GM12878 (cell line): ENCODE measurements at regions not wholly inside any gene's neighbourhood (a gene's known extent, or its start where the extent isn't known, plus 50 kb on each side); places are given as distances from the start of the nearest gene placed in this dataset.

Experiments
- ATAC-seq: fragments of 200-7000 bp; cut with Tn5 transposase; 3 replicates; pipeline ENCODE4 v1.9.1; 2020; ENCODE audit warnings: mild to moderate bottlenecking, moderate library complexity
- BruUV-seq: library from RNA; stranded (reverse); fragments of 400-500 nt; replicated peaks from 2 replicates; lab custom pipeline; 2021; lab: Mats Ljungman, UMichigan
- CTCF ChIA-PET: fragments of 300-600 bp; sonication (Branson Sonifier 250); formaldehyde crosslinking; extraction: SDS; loops from one replicate; lab custom pipeline; 2021; ENCODE audit warnings: inconsistent platforms; lab: Yijun Ruan, JAX
- POLR2A ChIA-PET: fragments of 350-600 bp; formaldehyde crosslinking; extraction: SDS; loops from one replicate; lab custom pipeline; 2021; ENCODE audit warnings: inconsistent platforms; lab: Charles Lee
- RAD21 ChIA-PET: fragments of 300-600 bp; sonication (Branson Sonifier 250); formaldehyde crosslinking; loops from one replicate; lab custom pipeline; 2023; ENCODE audit warnings: antibody characterized with exemption; ENCODE audit not compliant: unreplicated experiment; lab: Charles Lee
- SMC1A ChIA-PET: fragments of 300-600 bp; sonication (Branson Sonifier 250); formaldehyde crosslinking; loops from one replicate; lab custom pipeline; 2023; ENCODE audit not compliant: unreplicated experiment, uncharacterized antibody; lab: Charles Lee
- DNase-seq: peaks from one replicate; pipeline ENCODE4 v3.0.0-alpha.2; 2011; ENCODE audit warnings: low read depth, low spot score
- FAIRE-seq: peaks from 3 replicates; lab custom pipeline; 2011; peaks lifted over from hg19 to GRCh38; lab: Jason Lieb, UNC
- H2AFZ ChIP-seq: 2 replicates; pipeline ENCODE4 v1.6.0; 2011; ENCODE audit warnings: low read depth, low read length, control low read depth; ENCODE audit not compliant: control insufficient read depth
- H3K27ac ChIP-seq: 2 replicates; pipeline ENCODE4 v1.5.1; 2011; ENCODE audit warnings: control low read depth; ENCODE audit not compliant: control insufficient read depth, insufficient read depth
- H3K27me3 ChIP-seq, 2 experiments: replicated peaks in 1 of 2; 2 replicates each; pipeline versions ENCODE4 v1.6.0 to v1.6.1; 2011; ENCODE audit warnings: low read length in 1 of 2; ENCODE audit not compliant: control insufficient read depth in 2 of 2, insufficient read depth in 2 of 2
- H3K36me3 ChIP-seq, 2 experiments: 2 replicates each; pipeline ENCODE4 v1.5.1; 2011; ENCODE audit warnings: low read length in 1 of 2; ENCODE audit not compliant: control insufficient read depth in 2 of 2, insufficient read depth in 2 of 2
- H3K4me1 ChIP-seq: 2 replicates; pipeline ENCODE4 v1.6.1; 2011; ENCODE audit warnings: mild to moderate bottlenecking, low read length, moderate library complexity, mixed read lengths; ENCODE audit not compliant: control insufficient read depth, insufficient read depth
- H3K4me2 ChIP-seq: 2 replicates; pipeline ENCODE4 v1.6.0; 2011; ENCODE audit warnings: control low read depth; ENCODE audit not compliant: control insufficient read depth, insufficient read depth
- H3K4me3 ChIP-seq: fragments of 200-600 bp; sonication (generic); 2 replicates; pipeline ENCODE4 v1.5.1; 2016
- H3K79me2 ChIP-seq: 2 replicates; pipeline ENCODE4 v1.6.0; 2011; ENCODE audit warnings: low read length; ENCODE audit not compliant: control insufficient read depth, insufficient read depth
- H3K9ac ChIP-seq: 2 replicates; pipeline ENCODE4 v1.8.0; 2011; ENCODE audit warnings: low read length, control low read depth, mixed read lengths; ENCODE audit not compliant: control insufficient read depth, insufficient read depth
- H3K9me3 ChIP-seq: replicated peaks from 3 replicates; pipeline ENCODE4 v1.5.1; 2011; ENCODE audit warnings: mild to moderate bottlenecking, low read length; ENCODE audit not compliant: control insufficient read depth, insufficient read depth
- H4K20me1 ChIP-seq: 2 replicates; pipeline ENCODE4 v1.6.0; 2011; ENCODE audit not compliant: control insufficient read depth, insufficient read depth
- BCL3 ChIP-seq: IDR thresholded peaks from 2 replicates; pipeline ENCODE4 v1.6.1; 2011; ENCODE audit warnings: borderline replicate concordance, low read depth, mild to moderate bottlenecking, moderate library complexity, low read length; ENCODE audit not compliant: insufficient read depth, poor library complexity, severe bottlenecking
- DPF2 ChIP-seq: fragments of 450-650 bp; IDR thresholded peaks from 2 replicates; pipeline ENCODE4 v1.6.1; 2017; ENCODE audit warnings: mild to moderate bottlenecking
- FOS ChIP-seq: IDR thresholded peaks from 3 replicates; pipeline ENCODE4 v1.6.1; 2011; ENCODE audit warnings: borderline replicate concordance; ENCODE audit not compliant: insufficient read length; ENCODE audit errors: extremely low read depth
- HCFC1 ChIP-seq: fragments of 150-350 bp; IDR thresholded peaks from 2 replicates; pipeline ENCODE4 v1.6.1; 2014; ENCODE audit warnings: low read length
- LARP7 ChIP-seq: fragments of 450-650 bp; IDR thresholded peaks from 2 replicates; pipeline ENCODE4 v1.6.1; 2017; ENCODE audit warnings: mild to moderate bottlenecking
- MEF2B ChIP-seq: fragments of 450-650 bp; IDR thresholded peaks from 2 replicates; pipeline ENCODE4 v1.6.1; 2018; ENCODE audit warnings: mild to moderate bottlenecking, moderate library complexity; ENCODE audit not compliant: partially characterized antibody, poor library complexity, severe bottlenecking
- RCOR1 ChIP-seq: conservative IDR thresholded peaks from 2 replicates; pipeline ENCODE4 v1.6.1; 2012; ENCODE audit warnings: low read depth, low read length, improper control_type of control experiment
- SPI1 ChIP-seq: IDR thresholded peaks from 2 replicates; pipeline ENCODE4 v1.6.1; 2011; ENCODE audit warnings: low read depth, mild to moderate bottlenecking, low read length, moderate library complexity, borderline replicate concordance; ENCODE audit not compliant: insufficient read depth
- SUZ12 ChIP-seq: fragments of 200-600 bp; sonication (generic); IDR thresholded peaks from one replicate; pipeline ENCODE4 v1.6.1; 2018; ENCODE audit warnings: antibody characterized with exemption, mild to moderate bottlenecking; ENCODE audit not compliant: unreplicated experiment
- ZZZ3 ChIP-seq: IDR thresholded peaks from 2 replicates; pipeline ENCODE4 v1.6.1; 2011; ENCODE audit warnings: low read depth; ENCODE audit not compliant: control insufficient read depth, insufficient read length
- WGBS: methylation state at CpG from one replicate; pipeline ENCODE4 v1.1.6; 2016; ENCODE audit warnings: low lambda C conversion rate; ENCODE audit not compliant: insufficient replicate concordance, insufficient coverage; ENCODE audit errors: missing lambda C conversion rate; 5-methylcytosine and 5-hydroxymethylcytosine counted together
- in situ Hi-C: fragments of 300-500 bp; cut with MboI; formaldehyde crosslinking; loops from 9 replicates; pipeline ENCODE4 v1.14.3; 2018; ENCODE audit warnings: mixed read lengths
- intact Hi-C: fragments of 100-400 bp; cut with micrococcal nuclease; formaldehyde crosslinking; loops from one replicate; pipeline ENCODE4 v1.14.2; 2022; ENCODE audit not compliant: unreplicated experiment
- TF ChIP-seq, protein P1 (sequence below): IDR thresholded peaks from 2 replicates; pipeline ENCODE4 v1.6.1; 2012; ENCODE audit warnings: low read length, inconsistent platforms
- TF ChIP-seq, protein P2 (sequence below): fragments of 450-650 bp; IDR thresholded peaks from 2 replicates; pipeline ENCODE4 v1.6.1; 2016; ENCODE audit warnings: mild to moderate bottlenecking, moderate library complexity, borderline replicate concordance

DNA sequence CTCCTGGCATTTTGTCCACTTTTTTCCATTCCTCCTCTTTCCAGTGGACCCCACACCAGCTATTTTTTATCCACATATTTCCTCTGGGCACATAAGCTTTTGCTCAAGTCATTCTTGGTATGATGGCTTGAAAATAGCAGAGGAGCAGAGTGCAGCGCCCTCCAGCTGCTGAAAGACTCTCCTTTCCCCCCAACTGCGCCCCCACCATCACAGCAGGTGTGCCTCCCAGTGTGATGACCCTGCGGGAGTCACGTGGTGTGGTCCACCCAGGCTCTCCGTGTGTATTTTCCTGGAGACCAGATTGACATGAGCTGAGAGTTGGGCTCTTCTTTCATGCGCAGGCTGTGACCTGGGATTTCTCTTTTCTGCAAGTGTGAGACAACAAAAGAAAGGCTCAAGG lies 1241.6 kb downstream of the TBC1D22A start:
- no peak for TF ChIP-seq FOS
- TF ChIP-seq, protein P1, sequence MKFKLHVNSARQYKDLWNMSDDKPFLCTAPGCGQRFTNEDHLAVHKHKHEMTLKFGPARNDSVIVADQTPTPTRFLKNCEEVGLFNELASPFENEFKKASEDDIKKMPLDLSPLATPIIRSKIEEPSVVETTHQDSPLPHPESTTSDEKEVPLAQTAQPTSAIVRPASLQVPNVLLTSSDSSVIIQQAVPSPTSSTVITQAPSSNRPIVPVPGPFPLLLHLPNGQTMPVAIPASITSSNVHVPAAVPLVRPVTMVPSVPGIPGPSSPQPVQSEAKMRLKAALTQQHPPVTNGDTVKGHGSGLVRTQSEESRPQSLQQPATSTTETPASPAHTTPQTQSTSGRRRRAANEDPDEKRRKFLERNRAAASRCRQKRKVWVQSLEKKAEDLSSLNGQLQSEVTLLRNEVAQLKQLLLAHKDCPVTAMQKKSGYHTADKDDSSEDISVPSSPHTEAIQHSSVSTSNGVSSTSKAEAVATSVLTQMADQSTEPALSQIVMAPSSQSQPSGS = no peak
- no peak for TF ChIP-seq ZZZ3
- no peak for TF ChIP-seq SPI1
- TF ChIP-seq SUZ12 = no peak
- no peak for TF ChIP-seq HCFC1
- no peak for TF ChIP-seq MEF2B
- TF ChIP-seq LARP7 = no peak
- TF ChIP-seq RCOR1 = no peak
- TF ChIP-seq, protein P2, sequence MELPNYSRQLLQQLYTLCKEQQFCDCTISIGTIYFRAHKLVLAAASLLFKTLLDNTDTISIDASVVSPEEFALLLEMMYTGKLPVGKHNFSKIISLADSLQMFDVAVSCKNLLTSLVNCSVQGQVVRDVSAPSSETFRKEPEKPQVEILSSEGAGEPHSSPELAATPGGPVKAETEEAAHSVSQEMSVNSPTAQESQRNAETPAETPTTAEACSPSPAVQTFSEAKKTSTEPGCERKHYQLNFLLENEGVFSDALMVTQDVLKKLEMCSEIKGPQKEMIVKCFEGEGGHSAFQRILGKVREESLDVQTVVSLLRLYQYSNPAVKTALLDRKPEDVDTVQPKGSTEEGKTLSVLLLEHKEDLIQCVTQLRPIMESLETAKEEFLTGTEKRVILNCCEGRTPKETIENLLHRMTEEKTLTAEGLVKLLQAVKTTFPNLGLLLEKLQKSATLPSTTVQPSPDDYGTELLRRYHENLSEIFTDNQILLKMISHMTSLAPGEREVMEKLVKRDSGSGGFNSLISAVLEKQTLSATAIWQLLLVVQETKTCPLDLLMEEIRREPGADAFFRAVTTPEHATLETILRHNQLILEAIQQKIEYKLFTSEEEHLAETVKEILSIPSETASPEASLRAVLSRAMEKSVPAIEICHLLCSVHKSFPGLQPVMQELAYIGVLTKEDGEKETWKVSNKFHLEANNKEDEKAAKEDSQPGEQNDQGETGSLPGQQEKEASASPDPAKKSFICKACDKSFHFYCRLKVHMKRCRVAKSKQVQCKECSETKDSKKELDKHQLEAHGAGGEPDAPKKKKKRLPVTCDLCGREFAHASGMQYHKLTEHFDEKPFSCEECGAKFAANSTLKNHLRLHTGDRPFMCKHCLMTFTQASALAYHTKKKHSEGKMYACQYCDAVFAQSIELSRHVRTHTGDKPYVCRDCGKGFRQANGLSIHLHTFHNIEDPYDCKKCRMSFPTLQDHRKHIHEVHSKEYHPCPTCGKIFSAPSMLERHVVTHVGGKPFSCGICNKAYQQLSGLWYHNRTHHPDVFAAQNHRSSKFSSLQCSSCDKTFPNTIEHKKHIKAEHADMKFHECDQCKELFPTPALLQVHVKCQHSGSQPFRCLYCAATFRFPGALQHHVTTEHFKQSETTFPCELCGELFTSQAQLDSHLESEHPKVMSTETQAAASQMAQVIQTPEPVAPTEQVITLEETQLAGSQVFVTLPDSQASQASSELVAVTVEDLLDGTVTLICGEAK = no peak
- TF ChIP-seq BCL3 = no peak
- no peak for TF ChIP-seq DPF2
- ATAC-seq = no peak
- intact Hi-C loops (no loop called here), in situ Hi-C loops (no loop called here)
- no peak overlapping the region for H3K27ac ChIP-seq
- SMC1A ChIA-PET = interaction anchor here (0.6 kb wide), 1 partner anchor 35 kb away, joined by 3 read pairs; no protein-coding TSS in a partner anchor
- POLR2A ChIA-PET = no interaction called here
- no peak overlapping the region for H3K4me3 ChIP-seq
- BruUV-seq = no TSS peak
- CTCF ChIA-PET = no interaction called here
- H3K9me3 ChIP-seq = no peaks in the 10 kb centered on the region
- no peak overlapping the region for H2AFZ ChIP-seq
- no peak for DNase-seq
- no peaks in the 10 kb centered on the region for H3K27me3 ChIP-seq
- 19% methylated on average over 6 of the region's 6 CpGs for WGBS
- H3K79me2 ChIP-seq = no peaks in the 10 kb centered on the region
- no peak for FAIRE-seq
- H4K20me1 ChIP-seq = no peaks in the 10 kb centered on the region
- no peaks in the 10 kb centered on the region for H3K36me3 ChIP-seq
- H3K4me2 ChIP-seq = no peak overlapping the region
- H3K4me1 ChIP-seq = no peaks in the 10 kb centered on the region
- RAD21 ChIA-PET = no interaction called here
- no peak overlapping the region for H3K9ac ChIP-seq
